GM18499 (cell line): ENCODE measurements at regions not wholly inside any gene's neighbourhood (a gene's known extent, or its start where the extent isn't known, plus 50 kb on each side); places are given as distances from the start of the nearest gene placed in this dataset.
"Not testable (repeated sequence)": the region's sequence is repeated elsewhere in the genome, so short reads cannot be mapped to it uniquely, and the experiment has no call there.

ENCODE experiments used
- ATAC-seq: cut with Tn5 transposase; IDR thresholded peaks from one replicate; pipeline ENCODE4 v1.9.1; 2021; ENCODE audit warnings: moderate number of reproducible peaks; ENCODE audit not compliant: insufficient read depth, unreplicated experiment

DNA sequence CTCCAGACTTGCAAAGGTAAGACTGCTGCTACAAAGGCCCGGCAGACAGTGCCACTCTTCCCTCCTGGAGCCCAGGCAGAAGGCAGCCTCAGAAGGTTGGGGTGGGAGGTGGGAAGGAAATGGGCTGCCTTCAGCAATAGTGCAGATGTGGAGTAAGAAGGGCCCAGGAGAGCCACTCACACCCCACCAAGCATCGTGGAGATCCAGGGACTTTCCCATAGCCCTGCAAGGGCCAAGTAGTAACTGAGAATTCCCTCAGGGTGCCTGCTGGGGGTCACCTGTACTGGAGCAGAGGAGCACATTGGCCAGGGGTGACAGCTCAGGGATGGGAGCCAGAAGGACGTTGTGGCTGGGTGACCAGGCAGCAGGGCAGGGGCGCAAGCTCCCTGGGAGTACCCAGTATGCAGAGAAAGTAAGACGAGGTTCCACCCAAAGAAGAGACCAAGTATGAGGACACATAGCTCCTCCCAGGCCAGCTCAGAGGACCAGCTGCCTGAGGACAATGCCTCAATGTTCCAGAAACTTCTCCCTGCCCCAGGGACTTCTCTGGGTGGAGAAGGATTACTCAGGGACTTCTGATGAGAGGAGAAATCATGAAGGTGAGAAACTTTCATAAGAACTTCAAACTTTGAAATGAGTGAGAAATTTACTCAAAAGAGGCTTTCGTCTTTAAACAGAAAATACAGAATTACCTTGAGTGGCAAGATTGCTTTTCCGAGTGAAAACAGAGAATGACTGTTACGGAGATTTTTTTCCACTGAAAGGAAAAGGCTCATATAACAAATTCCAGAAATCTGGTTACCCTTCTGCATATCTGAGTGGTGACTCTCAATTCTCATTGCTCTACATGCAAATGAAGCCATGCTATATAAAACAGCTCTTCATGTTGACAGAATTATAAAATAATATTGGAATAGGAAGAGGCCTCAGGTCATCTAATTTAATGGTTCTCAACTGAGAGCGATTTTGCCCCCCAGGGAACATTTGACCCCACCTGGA is 87.9 kb upstream of the TRIO start:
- no peak for ATAC-seq

DNA sequence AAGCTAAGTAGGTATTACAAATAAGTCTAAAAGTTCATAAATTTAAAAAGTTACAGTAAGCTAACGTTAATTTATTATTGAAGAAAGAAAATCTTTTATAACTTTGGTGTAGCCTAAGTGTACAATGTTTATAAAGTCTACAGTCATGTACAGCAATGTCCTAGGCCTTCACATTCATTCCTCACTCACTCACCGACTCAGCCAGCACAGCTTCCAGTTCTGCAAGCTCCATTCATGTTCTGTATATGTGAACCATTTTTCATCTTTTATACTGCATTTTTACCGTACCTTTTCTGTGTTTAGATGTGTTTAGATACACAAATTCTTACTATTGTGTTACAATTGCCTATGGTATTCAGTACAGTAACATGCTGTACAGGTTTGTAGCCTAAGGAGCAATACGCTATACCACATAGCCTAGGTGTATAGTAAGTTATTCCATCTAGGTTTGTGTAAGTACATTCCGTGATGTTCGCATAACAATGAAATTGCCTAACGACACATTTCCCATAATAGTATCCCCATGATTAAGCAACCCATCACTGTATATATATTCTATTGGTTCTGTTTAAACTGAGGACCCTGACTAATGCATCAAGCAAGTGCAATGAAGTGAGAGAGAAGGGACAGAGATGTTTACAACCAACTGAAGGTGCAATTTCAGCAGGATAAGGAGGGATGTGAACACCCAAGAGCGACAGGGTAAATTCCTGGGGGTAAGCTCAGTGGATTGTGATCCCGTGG is 88.9 kb upstream of the TRIO start:
- no peak for ATAC-seq

GRCh38 chr5:14050821-14051220 is 92.3 kb upstream of the TRIO start:
- ATAC-seq, result no peak

DNA sequence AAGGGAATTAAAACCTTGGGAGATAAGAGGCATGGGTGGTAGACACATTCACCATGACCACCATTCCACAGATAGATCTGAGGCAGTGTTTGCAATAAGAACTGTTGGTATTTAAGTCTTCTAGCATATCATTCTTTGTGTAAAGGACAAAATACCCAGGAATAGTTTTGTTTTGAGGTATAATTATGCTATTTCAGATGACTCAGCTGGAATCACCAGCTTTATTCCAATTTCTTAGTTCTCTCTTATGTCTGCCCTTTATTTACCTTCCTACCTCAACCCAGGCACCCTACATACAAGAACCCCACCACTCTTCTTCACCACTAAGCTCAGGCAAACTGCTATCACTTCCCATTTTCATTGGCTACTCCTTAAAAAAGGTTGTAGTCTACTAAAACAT is 94.7 kb upstream of the TRIO start:
- no peak for ATAC-seq

DNA sequence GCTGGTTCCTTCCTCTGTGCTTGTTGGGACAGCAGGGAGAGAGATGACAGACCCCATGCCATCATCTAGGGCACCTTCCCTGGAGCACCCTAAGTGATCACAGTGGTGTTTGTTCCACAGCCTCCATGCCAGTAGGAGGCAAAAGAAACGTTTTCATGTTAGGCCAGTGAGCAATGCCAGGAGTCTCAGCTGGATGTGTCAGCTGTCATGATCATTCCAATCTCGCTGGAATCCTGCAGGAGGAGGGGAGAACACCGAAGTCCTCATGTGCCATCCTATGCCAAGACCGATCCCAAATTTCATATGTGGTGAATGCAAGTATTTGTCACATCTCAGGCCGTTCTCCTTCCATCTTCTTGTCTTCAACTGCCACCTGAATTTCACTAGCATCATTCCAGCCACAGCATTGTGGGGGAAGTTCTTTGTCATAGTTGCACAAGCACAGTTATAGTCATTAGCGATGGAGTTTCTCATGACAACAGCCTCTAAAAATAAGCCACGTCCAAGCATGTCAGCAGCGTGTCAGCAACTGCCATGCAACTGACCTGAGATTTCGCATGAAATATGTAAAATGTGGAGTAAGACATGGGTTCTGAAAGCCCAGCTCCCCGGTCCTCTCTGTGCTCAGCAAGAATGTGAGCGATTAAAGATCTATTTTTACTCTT is 97.2 kb upstream of the DNAH5 start:
- ATAC-seq, result no peak

DNA sequence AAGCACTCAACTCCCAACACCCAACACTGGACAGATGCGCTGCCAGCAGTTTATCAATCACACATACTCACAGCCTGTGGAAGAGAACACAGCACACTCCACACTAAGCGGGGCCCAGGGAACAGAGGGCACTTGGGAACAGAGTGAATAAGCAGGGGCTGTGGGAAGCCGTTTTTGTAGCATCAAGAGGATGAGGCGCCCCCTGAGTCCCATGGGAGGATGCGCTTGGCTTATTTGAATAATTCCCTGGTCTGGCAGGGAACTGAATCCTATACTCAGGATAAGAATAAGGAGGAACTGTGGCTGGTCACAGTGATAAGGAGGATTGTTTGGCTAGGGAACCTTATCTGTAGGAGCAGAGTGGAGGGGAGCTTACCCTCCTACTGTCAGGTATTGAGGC is 96.1 kb upstream of the DNAH5 start:
- ATAC-seq, result no peak

- ATAC-seq, result no peak
These were observed 95.1 kb upstream of the DNAH5 start for GRCh38 chr5:14039576-14039975.

DNA sequence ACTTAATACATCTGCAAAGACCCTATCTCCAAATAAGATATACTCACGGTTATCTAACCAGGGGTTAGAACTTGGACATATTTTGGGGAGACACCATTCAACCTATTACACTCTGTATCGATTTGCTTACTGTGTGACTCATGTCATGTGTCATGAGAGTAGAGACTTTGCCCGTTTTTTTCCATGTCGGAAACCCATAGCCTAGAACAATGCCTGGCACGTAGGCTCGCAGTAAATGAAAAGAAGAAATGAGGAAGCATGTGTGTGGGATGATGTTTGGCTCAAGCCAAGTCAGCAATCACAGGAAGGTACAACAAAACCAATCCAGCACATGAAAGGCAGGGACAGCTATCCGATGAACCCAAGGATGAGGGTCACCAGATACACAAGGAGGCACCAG is 94.6 kb upstream of the DNAH5 start:
- ATAC-seq, result no peak

DNA sequence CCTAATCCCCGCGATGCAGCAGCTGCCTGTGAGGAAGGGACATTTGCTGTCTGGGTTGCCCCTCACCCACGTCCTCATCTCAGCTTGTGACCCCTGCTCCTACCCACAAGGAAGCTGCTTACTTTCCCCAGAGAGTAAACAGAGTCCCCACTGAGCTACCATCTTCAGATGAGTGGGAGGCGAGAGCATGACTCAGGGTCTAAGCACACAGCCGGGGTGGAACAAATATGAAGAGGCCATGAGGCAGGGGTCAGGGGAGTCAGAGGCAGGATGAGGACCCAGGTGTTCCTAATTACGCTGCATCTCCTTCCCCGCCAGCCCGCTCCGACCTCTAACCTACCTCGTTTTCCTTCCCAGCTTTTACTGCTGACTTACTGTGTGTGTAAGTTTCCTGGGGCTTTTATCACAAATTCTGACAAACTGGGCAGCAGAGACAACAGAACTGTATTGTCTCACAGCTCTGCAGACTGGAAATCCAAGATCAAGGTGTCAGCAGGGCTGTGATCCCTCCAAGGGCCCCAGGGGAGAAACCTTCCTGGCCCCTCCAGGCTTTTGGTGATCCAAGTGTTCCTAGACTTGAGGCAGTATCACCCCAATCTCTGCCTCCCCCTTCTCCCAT is 94.0 kb upstream of the DNAH5 start:
- no peak for ATAC-seq

DNA sequence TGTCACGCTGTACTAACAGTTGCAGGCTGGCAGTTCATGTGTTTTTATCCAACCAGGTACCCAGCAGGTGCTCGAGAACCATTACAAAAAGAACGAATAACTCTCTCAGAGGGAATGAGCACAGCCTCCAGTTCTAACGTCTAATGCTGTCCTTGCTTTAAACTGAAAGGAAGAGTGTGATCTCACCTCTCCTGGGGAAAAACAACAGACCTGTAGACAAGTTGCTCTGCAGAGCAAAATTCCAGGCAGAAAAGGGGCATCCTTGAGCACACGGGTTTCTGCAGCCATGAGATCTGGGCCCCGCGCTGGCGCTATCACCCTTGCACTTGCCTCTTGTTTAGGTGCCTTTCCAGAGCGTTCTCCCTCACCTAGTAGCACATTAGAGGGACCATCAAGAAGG is 92.5 kb upstream of the DNAH5 start:
- ATAC-seq, result no peak

DNA sequence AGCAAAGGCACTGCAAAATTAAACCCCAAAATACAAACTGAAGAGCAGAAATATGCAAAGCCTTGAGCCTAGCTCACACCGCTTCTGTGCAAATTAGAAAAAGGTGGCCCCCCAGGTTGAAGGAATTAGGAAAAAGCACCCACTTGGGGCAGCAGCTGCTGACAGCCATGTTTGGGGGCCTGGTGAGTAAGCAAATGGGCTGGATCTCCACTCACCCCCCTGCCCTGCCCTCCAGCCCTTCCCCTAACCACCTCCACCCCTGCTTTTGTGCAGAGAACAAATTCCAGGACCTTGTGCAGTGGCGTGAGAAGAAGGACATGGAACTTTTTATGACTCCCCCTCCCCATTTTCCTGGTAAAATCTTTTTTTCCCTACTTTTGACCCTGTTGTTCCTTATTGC is 92.0 kb upstream of the DNAH5 start:
- ATAC-seq, result no peak

- no peak for ATAC-seq
These were observed 91.5 kb upstream of the DNAH5 start for GRCh38 chr5:14035859-14036503.

DNA sequence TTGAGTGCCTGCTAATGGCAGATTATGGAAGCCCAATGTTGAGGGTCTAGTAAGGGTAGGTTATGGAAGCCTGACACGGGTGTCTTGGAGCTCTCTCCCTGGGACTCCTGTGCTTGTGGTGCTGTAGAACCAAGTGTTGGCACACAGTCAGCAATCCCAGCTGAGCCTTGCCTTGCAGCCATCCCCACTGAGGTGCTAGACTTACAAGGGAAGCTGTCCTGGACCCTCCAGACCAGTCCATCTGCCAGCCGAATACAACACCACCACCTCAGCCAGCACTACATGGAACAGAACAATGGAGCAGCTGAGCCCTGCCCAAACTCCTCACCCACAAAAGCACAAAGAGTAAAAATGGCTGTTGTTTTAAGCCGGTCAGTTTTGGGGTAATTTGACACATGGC is 90.5 kb upstream of the DNAH5 start:
- ATAC-seq, result no peak

- no peak for ATAC-seq
These were observed 88.4 kb upstream of the DNAH5 start for GRCh38 chr5:14032918-14033317.

GRCh38 chr5:14028938-14029584 is 84.6 kb upstream of the DNAH5 start:
- ATAC-seq, result no peak

DNA sequence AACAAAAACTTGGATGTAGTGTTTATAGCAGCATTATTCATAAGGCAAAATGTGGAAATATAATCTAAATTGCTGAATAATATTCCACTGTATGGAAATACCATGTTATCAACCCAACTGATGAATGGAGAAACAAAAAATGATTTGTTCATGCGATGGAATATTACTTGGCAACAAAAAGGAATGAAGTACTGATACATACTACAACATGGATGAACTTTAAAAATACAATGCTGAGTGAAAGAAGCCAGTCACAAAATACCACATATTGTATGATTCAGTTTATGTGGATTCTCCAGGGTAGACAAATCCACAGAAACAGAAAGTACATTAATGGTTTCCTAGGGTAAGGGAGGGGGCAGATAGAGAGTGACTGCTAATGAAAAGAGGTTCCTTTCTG is 83.7 kb upstream of the DNAH5 start:
- ATAC-seq, result no peak

GRCh38 chr5:14025569-14026286 is 81.2 kb upstream of the DNAH5 start:
- no peak for ATAC-seq

GRCh38 chr5:14022971-14023370 is 78.5 kb upstream of the DNAH5 start:
- ATAC-seq, result no peak

- not testable (repeated sequence) for ATAC-seq
These were observed 76.5 kb upstream of the DNAH5 start for GRCh38 chr5:14020944-14021343.
